Stimulated activated CD8-positive, alpha-beta memory T cell treated with anti-CD3 and anti-CD28 coated beads, Interleukin-12 subunit alpha, Interleukin-12 subunit beta, amount 100 ng/mL, for 24 hours (primary cell): ENCODE measurements at regions not wholly inside any gene's neighbourhood (a gene's known extent, or its start where the extent isn't known, plus 50 kb on each side); places are given as distances from the start of the nearest gene placed in this dataset.

Experiments
- DNase-seq: peaks from one replicate; pipeline ENCODE4 v3.0.0-alpha.2; 2020; ENCODE audit errors: extremely low read depth

- no peak for DNase-seq
Measured at GRCh38 chr1:13922466-13923110, 222.6 kb downstream of the PRDM2 start.

- DNase-seq = no peak
Measured at GRCh38 chr1:13926556-13926955, 226.6 kb downstream of the PRDM2 start.

- no peak for DNase-seq
Measured at GRCh38 chr1:13927736-13928135, 227.7 kb downstream of the PRDM2 start.

GRCh38 chr1:13929313-13929712 lies 229.3 kb downstream of the PRDM2 start:
- no peak for DNase-seq

GRCh38 chr1:13930151-13930550 lies 230.2 kb downstream of the PRDM2 start:
- no peak for DNase-seq

GRCh38 chr1:13931226-13931625 lies 231.2 kb downstream of the PRDM2 start:
- no peak for DNase-seq

GRCh38 chr1:13935336-13935735 lies 235.3 kb downstream of the PRDM2 start:
- no peak for DNase-seq

- no peak for DNase-seq
Measured at GRCh38 chr1:13941315-13941714, 241.3 kb downstream of the PRDM2 start.

- DNase-seq = no peak
Measured at GRCh38 chr1:13943055-13943454, 243.1 kb downstream of the PRDM2 start.

- DNase-seq = no peak
Measured at GRCh38 chr1:13945856-13946255, 245.9 kb downstream of the PRDM2 start.

GRCh38 chr1:13947658-13948057 lies 247.7 kb downstream of the PRDM2 start:
- DNase-seq = no peak

- no peak for DNase-seq
Measured at GRCh38 chr1:13948396-13948795, 248.4 kb downstream of the PRDM2 start.

GRCh38 chr1:13948888-13949391 lies 249.0 kb downstream of the PRDM2 start:
- DNase-seq = no peak

- DNase-seq = no peak
Measured at GRCh38 chr1:13949546-13949945, 249.6 kb downstream of the PRDM2 start.

GRCh38 chr1:13950637-13951036 lies 250.6 kb downstream of the PRDM2 start:
- DNase-seq = no peak

- DNase-seq = no peak
Measured at GRCh38 chr1:13951793-13952751, 252.1 kb downstream of the PRDM2 start.

GRCh38 chr1:13952985-13953384 lies 253.0 kb downstream of the PRDM2 start:
- no peak for DNase-seq

GRCh38 chr1:13956393-13956792 lies 256.4 kb downstream of the PRDM2 start:
- no peak for DNase-seq

GRCh38 chr1:13960375-13960987 lies 260.5 kb downstream of the PRDM2 start:
- DNase-seq = peak; percentile 7

GRCh38 chr1:13964768-13965167 lies 264.8 kb downstream of the PRDM2 start:
- no peak for DNase-seq

- no peak for DNase-seq
Measured at GRCh38 chr1:13965770-13966398, 265.9 kb downstream of the PRDM2 start.

GRCh38 chr1:13967707-13968106 lies 267.7 kb downstream of the PRDM2 start:
- no peak for DNase-seq
